IPS-NIHi7 (cell line): ENCODE measurements at regions not wholly inside any gene's neighbourhood (a gene's known extent, or its start where the extent isn't known, plus 50 kb on each side); places are given as distances from the start of the nearest gene placed in this dataset.

Source experiments
- DNase-seq: peaks from one replicate; pipeline ENCODE4 v3.0.0; 2012; ENCODE audit warnings: mixed read lengths; ENCODE audit errors: extremely low spot score

- no peak for DNase-seq
Measured at GRCh38 chr4:4637710-4638109, 95.9 kb upstream of the STX18 start.

- DNase-seq = no peak
Measured at GRCh38 chr4:4633431-4633830, 91.6 kb upstream of the STX18 start.

GRCh38 chr4:4631150-4631549, 89.3 kb upstream of the STX18 start:
- DNase-seq = no peak

- DNase-seq = no peak
Measured at GRCh38 chr4:4627906-4628305, 86.1 kb upstream of the STX18 start.

GRCh38 chr4:4627111-4627510, 85.3 kb upstream of the STX18 start:
- peak; percentile 67 for DNase-seq

- DNase-seq = no peak
Measured at GRCh38 chr4:4625488-4625887, 83.6 kb upstream of the STX18 start.

GRCh38 chr4:4624276-4624897, 82.5 kb upstream of the STX18 start:
- no peak for DNase-seq

GRCh38 chr4:4619821-4620220, 78.0 kb upstream of the STX18 start:
- DNase-seq = no peak

- DNase-seq = no peak
Measured at GRCh38 chr4:4618847-4619246, 77.0 kb upstream of the STX18 start.

- DNase-seq = no peak
Measured at GRCh38 chr4:4614925-4615678, 73.3 kb upstream of the STX18 start.

- no peak for DNase-seq
Measured at GRCh38 chr4:4613641-4614286, 71.9 kb upstream of the STX18 start.

GRCh38 chr4:4613126-4613465, 71.2 kb upstream of the STX18 start:
- no peak for DNase-seq

- no peak for DNase-seq
Measured at GRCh38 chr4:4610672-4611071, 68.8 kb upstream of the STX18 start.

GRCh38 chr4:4609622-4610334, 67.9 kb upstream of the STX18 start:
- no peak for DNase-seq

GRCh38 chr4:4608214-4608537, 66.3 kb upstream of the STX18 start:
- no peak for DNase-seq

GRCh38 chr4:4607336-4608213, 65.7 kb upstream of the STX18 start:
- no peak for DNase-seq

GRCh38 chr4:4606321-4606720, 64.5 kb upstream of the STX18 start:
- DNase-seq = no peak

GRCh38 chr4:4605849-4606248, 64.0 kb upstream of the STX18 start:
- DNase-seq = no peak

- DNase-seq = no peak
Measured at GRCh38 chr4:4603592-4603991, 61.7 kb upstream of the STX18 start.

GRCh38 chr4:4603067-4603466, 61.2 kb upstream of the STX18 start:
- no peak for DNase-seq

- DNase-seq = no peak
Measured at GRCh38 chr4:4602468-4602867, 60.6 kb upstream of the STX18 start.
